K562 (cell line): ENCODE measurements at regions not wholly inside any gene's neighbourhood (a gene's known extent, or its start where the extent isn't known, plus 50 kb on each side); places are given as distances from the start of the nearest gene placed in this dataset.

Source experiments
- ATAC-seq: fragments of 200-7000 bp; cut with Tn5 transposase; 3 replicates; pipeline ENCODE4 v1.9.1; 2020; ENCODE audit warnings: moderate library complexity
- BruUV-seq: library from RNA; stranded (reverse); fragments of 400-500 nt; replicated peaks from 2 replicates; lab custom pipeline; 2021; lab: Mats Ljungman, UMichigan
- CTCF ChIA-PET: fragments of 300-600 bp; formaldehyde crosslinking; extraction: SDS; loops from one replicate; lab custom pipeline; 2021; ENCODE audit warnings: low intra/inter-chr PET ratio; lab: Yijun Ruan, JAX
- POLR2A ChIA-PET: fragments of 300-600, 350-650 bp; sonication (Branson Sonifier 250); formaldehyde crosslinking; extraction: SDS; loops from one replicate; lab custom pipeline; 2021; ENCODE audit warnings: antibody characterized with exemption, inconsistent platforms; lab: Yijun Ruan, JAX
- DNase-seq, 4 experiments: peaks; one replicate each; pipeline versions ENCODE4 v3.0.0 to v3.0.0-alpha.2; 2011 to 2018; ENCODE audit warnings: low spot score in 3 of 4, mixed read lengths in 3 of 4; ENCODE audit errors: extremely low read depth in 1 of 4
- FAIRE-seq: peaks from 2 replicates; lab custom pipeline; 2011; peaks lifted over from hg19 to GRCh38; lab: Jason Lieb, UNC
- H2AFZ ChIP-seq: 2 replicates; pipeline ENCODE4 v1.6.0; 2011; ENCODE audit warnings: low read depth, low read length, control low read depth, inconsistent platforms
- H3K27ac ChIP-seq: fragments of 200-600 bp; 3 replicates; pipeline ENCODE4 v1.8.0; 2011; ENCODE audit warnings: low read depth, mild to moderate bottlenecking, control low read depth, inconsistent platforms, low read length, moderate library complexity, mixed read lengths; ENCODE audit errors: extremely low read depth
- H3K27me3 ChIP-seq, 2 experiments: fragments of 300-600 bp in 1 of 2; 2 replicates in 1 of 2; 3 replicates in 1 of 2; pipeline versions ENCODE4 v1.6.0 to v1.8.0; 2011; ENCODE audit warnings: inconsistent platforms in 2 of 2, low read length in 2 of 2, mild to moderate bottlenecking in 1 of 2, mixed read lengths in 1 of 2, moderate library complexity in 1 of 2; ENCODE audit not compliant: control insufficient read depth in 2 of 2, insufficient read depth in 2 of 2
- H3K36me3 ChIP-seq: fragments of 300-600 bp; 3 replicates; pipeline ENCODE4 v1.8.0; 2011; ENCODE audit warnings: mild to moderate bottlenecking, low read length, inconsistent platforms; ENCODE audit not compliant: control insufficient read depth, insufficient read depth
- H3K4me1 ChIP-seq, 2 experiments: fragments of 200-600 bp in 1 of 2; replicated peaks in 1 of 2; 2 replicates in 1 of 2; 3 replicates in 1 of 2; pipeline versions ENCODE4 v1.5.1 to v1.8.0; 2011; ENCODE audit warnings: inconsistent platforms in 2 of 2, low read length in 2 of 2, mild to moderate bottlenecking in 1 of 2, mixed read lengths in 1 of 2, moderate library complexity in 1 of 2; ENCODE audit not compliant: control insufficient read depth in 2 of 2, insufficient read depth in 2 of 2
- H3K4me2 ChIP-seq: 2 replicates; pipeline ENCODE4 v1.6.1; 2011; ENCODE audit warnings: low read length, control low read depth, inconsistent platforms, mixed read lengths; ENCODE audit not compliant: insufficient read depth
- H3K4me3 ChIP-seq: fragments of 200-600 bp; sonication (generic), shearing (Covaris generic); 2 replicates; pipeline ENCODE4 v1.5.1; 2016; ENCODE audit warnings: control low read depth, inconsistent platforms
- H3K79me2 ChIP-seq: fragments of 200-600 bp; 3 replicates; pipeline ENCODE4 v1.8.0; 2011; ENCODE audit warnings: low read length, inconsistent platforms; ENCODE audit not compliant: control insufficient read depth, insufficient read depth
- H3K9ac ChIP-seq, 2 experiments: 2 replicates each; pipeline versions ENCODE4 v1.6.0 to v1.6.1; 2011; ENCODE audit warnings: low read depth in 2 of 2, low read length in 2 of 2, control low read depth in 1 of 2, inconsistent platforms in 1 of 2, mild to moderate bottlenecking in 1 of 2, mixed read lengths in 1 of 2; ENCODE audit not compliant: insufficient read depth in 1 of 2
- H3K9me1 ChIP-seq: one replicate; pipeline ENCODE4 v1.6.0; 2011; ENCODE audit warnings: inconsistent platforms, mild to moderate bottlenecking, low read length, moderate library complexity; ENCODE audit not compliant: control insufficient read depth, insufficient read depth
- H3K9me3 ChIP-seq: replicated peaks from 2 replicates; pipeline ENCODE4 v1.5.1; 2011; ENCODE audit warnings: low read depth, low read length, inconsistent platforms; ENCODE audit not compliant: control insufficient read depth, insufficient read depth
- H4K20me1 ChIP-seq: replicated peaks from 2 replicates; pipeline ENCODE4 v1.6.1; 2011; ENCODE audit warnings: low read length, inconsistent platforms, mixed read lengths; ENCODE audit not compliant: control insufficient read depth, insufficient read depth
- BRF2 ChIP-seq: IDR thresholded peaks from 3 replicates; pipeline ENCODE4 v1.6.1; 2011; ENCODE audit warnings: borderline replicate concordance, mild to moderate bottlenecking; ENCODE audit not compliant: insufficient read length, insufficient read depth
- CHD4 ChIP-seq: fragments of 200-600 bp; sonication (generic); IDR thresholded peaks from 3 replicates; pipeline ENCODE4 v1.6.1; 2012; ENCODE audit warnings: low read depth, mild to moderate bottlenecking, mixed read lengths, low read length, inconsistent platforms; ENCODE audit not compliant: insufficient read depth, insufficient replicate concordance, poor library complexity, severe bottlenecking
- FOS ChIP-seq: IDR thresholded peaks from 3 replicates; pipeline ENCODE4 v1.6.1; 2011; ENCODE audit not compliant: insufficient read length; ENCODE audit errors: extremely low read depth
- FOXA3 ChIP-seq, 2 experiments: fragments of 450-650 bp in 1 of 2; sonication (generic) in 1 of 2; formaldehyde crosslinking; IDR thresholded peaks in 1 of 2; conservative IDR thresholded peaks in 1 of 2; 2 replicates each; pipeline versions ENCODE4 v1.4.0 to v1.8.0; 2020 to 2022; ENCODE audit warnings: mild to moderate bottlenecking in 2 of 2, missing genetic modification reagents in 1 of 2
- GTF3C2 ChIP-seq: IDR thresholded peaks from 3 replicates; pipeline ENCODE4 v1.6.1; 2011; ENCODE audit warnings: borderline replicate concordance, mild to moderate bottlenecking, moderate library complexity; ENCODE audit not compliant: insufficient read length; ENCODE audit errors: extremely low read depth
- LARP7 ChIP-seq: fragments of 450-650 bp; IDR thresholded peaks from 2 replicates; pipeline ENCODE4 v1.6.1; 2016
- NR4A1 ChIP-seq, 2 experiments: fragments of 250-450 bp in 1 of 2; fragments of 450-650 bp in 1 of 2; sonication (Bioruptor Pico) in 1 of 2; IDR thresholded peaks; 2 replicates each; pipeline versions ENCODE4 v1.4.0 to v1.6.1; 2016 to 2020; ENCODE audit warnings: mild to moderate bottlenecking in 2 of 2, missing compliant biosample characterization in 1 of 2, missing genetic modification characterization in 1 of 2, moderate library complexity in 1 of 2
- TBL1XR1 ChIP-seq, 2 experiments: IDR thresholded peaks; 2 replicates each; pipeline ENCODE4 v1.6.1; 2012; ENCODE audit warnings: improper control_type of control experiment in 2 of 2, low read length in 2 of 2, mild to moderate bottlenecking in 1 of 2
- TCF7 ChIP-seq: sonication (generic); IDR thresholded peaks from 2 replicates; pipeline ENCODE4 v1.6.1; 2016; ENCODE audit warnings: antibody characterized with exemption, borderline replicate concordance
- ZNF354B ChIP-seq: fragments of 250-450 bp; sonication (Bioruptor Pico); IDR thresholded peaks from 2 replicates; pipeline ENCODE4 v1.4.0; 2020
- in situ Hi-C: fragments of 300-500 bp; cut with MboI; formaldehyde crosslinking; loops from 4 replicates; pipeline ENCODE4 v1.15.0; 2018; ENCODE audit warnings: inconsistent platforms, mixed read lengths
- intact Hi-C: fragments of 100-400 bp; cut with micrococcal nuclease; formaldehyde crosslinking; loops from 2 replicates; pipeline ENCODE4 v1.14.2; 2022

- no peak for FAIRE-seq
- no peaks in the 10 kb centered on the region for H3K4me1 ChIP-seq
- H4K20me1 ChIP-seq, result no peaks in the 10 kb centered on the region
- H3K9me3 ChIP-seq, result 0 out of 2 replicates have a peak, but pooled peaks cover 2% of the 10 kb centered on the region
- in situ Hi-C loops (no loop called here), intact Hi-C loops (no loop called here)
- ATAC-seq, result no peak
- no peak overlapping the region for H2AFZ ChIP-seq
- H3K79me2 ChIP-seq, result no peaks in the 10 kb centered on the region
- no peaks in the 10 kb centered on the region for H3K27me3 ChIP-seq
- DNase-seq, result no peak
- ChIA-PET CTCF (no interaction called here), POLR2A (no interaction called here)
- H3K4me3 ChIP-seq, result no peak overlapping the region
- no peak overlapping the region for H3K27ac ChIP-seq
- TF ChIP-seq CHD4 (no peak), FOXA3 (CRISPR knock-in tag; conservative IDR thresholded peaks at IDR 0.05 in 1 of 2, IDR thresholded peaks at IDR 0.05 in 1 of 2) (no peak), GTF3C2 (no peak), FOS (no peak), BRF2 (no peak), TCF7 (no peak), TBL1XR1 (IDR thresholded peaks at IDR 0.05; ENCODE audit: low read length in 2 of 2) (no peak), LARP7 (no peak), ZNF354B (CRISPR knock-in tag) (no peak), NR4A1 (CRISPR knock-in tag; IDR thresholded peaks at IDR 0.05) (no peak), NR4A1 (tag; IDR thresholded peaks at IDR 0.05) (no peak)
- TF ChIP-seq, all 486 proteins: peak for 0
- BruUV-seq, result no TSS peak
- H3K4me2 ChIP-seq, result no peak overlapping the region
- no peaks in the 10 kb centered on the region for H3K9me1 ChIP-seq
- H3K36me3 ChIP-seq, result no peaks in the 10 kb centered on the region
- H3K9ac ChIP-seq, result no peak overlapping the region
Measured at GRCh38 chr2:153228904-153229303, 249.7 kb downstream of the RPRM start.
